HG03575 (cell line): ENCODE measurements at regions not wholly inside any gene's neighbourhood (a gene's known extent, or its start where the extent isn't known, plus 50 kb on each side); places are given as distances from the start of the nearest gene placed in this dataset.

ENCODE experiments used
- ATAC-seq: cut with Tn5 transposase; IDR thresholded peaks from one replicate; pipeline ENCODE4 v1.9.1; 2021; ENCODE audit not compliant: unreplicated experiment, insufficient number of reproducible peaks, low FRiP score; ENCODE audit errors: extremely low read depth

DNA sequence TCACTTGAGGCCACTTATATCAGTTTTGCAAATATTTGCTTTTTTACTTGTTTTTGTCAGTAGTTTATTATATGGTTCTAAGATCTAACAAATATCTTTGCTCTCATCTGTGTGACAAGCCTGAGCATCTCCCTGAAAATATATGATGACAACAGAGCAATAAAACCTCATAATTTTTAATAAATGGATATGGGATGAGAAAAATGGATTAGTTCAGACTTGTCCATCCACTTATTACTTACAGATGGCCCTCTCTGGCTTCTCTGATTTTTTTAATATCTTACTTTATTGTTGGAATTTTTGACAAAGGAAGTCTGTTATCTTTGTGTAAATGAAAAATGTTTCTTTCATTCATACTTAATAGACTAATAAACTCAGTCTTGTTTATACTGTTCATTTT lies 491.4 kb upstream of the RAG2 start:
- ATAC-seq, result no peak

DNA sequence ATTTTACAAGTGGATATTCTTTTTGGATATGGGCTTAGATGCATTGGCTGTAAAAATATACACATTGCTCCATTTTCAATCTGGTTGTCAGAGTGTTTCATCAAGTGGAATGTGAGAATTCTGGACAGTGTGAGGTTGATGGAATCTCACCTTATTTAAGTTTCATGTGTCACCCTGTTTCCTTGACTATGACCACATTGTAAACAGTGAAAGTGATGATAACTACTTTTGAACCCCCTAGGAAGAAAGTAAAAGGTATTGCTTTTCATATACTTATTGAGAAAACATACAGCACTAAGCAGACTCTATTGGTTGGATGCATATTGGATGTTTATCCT lies 490.5 kb upstream of the RAG2 start:
- no peak for ATAC-seq

DNA sequence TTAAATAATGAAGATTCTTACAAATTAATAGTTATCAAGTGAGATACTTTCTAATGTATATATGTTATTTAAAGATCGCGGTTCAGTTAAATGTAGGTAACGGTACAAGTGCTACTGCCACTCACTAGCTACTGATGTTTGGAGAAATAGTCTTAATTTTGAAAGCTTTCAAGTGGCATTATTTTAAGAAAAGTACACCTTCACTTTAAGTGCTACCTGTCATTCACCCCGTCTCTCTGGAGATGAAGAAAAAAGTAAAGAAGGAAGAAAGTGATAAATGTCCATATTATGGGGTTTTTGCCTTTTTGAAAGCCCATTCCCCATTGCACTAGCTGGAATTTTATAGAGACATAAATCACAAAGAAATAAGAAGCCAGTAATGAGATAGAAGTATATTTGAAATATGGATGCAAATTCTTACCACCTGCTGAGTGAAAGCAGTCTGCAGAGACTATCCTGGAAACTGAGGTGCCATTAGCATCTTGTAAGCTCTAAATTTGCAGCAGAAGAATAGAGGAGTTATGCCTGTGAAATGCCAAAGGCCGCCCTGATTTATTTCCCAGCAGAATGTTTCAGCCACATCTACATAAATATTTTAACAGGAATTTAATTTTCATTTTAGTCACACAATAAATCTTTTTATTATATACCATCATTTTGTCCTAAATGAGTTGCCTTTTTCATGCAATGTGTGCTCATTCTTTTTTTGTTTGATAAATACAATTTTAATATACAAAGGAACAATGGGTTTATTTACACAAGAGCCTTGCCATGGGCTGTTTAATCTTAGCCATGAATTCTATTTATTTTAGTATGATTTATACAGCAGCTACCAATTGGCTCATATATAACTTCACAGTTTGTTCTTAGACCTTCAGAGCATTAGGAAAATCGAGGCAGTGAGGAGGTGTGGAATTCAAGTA lies 489.9 kb upstream of the RAG2 start:
- ATAC-seq, result no peak

DNA sequence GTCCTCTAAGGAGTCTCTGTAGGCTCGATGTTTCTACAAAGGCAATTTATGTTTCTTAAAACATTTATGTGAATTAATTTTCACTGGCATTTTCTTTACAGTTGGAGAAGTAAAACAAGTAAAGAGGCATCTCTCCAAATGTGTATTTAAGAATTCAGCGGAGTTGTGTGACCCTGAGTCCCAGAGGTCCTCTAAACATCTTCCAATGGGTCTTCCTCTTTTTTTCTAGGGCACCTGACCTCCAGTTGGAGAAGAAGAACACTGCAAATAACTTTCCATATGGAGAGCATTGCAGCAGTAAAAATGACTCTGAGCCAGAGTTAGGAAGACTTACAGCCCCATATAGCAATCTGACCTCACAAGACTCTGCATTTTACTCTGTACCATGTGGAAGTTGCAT lies 480.5 kb upstream of the RAG2 start:
- ATAC-seq, result no peak

DNA sequence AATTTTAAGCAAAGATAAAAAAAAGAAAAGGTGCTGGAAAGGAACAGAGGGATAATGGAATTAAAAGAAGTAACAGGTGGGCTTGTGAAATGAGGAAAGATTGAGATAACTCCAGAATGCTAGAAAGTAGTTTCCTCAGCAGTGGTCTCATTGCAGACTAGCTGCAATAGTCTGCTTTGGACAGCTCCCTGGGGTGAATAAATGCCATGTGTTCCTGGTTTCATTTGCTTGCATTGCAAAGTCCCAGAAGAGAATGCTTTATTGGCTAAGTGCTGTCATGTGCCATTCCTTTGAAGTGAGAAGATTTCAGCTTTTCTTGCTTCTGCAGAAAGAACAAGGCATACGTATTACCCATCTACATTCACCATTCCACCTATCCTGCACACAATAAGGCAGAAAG lies 478.8 kb upstream of the RAG2 start:
- ATAC-seq, result no peak

DNA sequence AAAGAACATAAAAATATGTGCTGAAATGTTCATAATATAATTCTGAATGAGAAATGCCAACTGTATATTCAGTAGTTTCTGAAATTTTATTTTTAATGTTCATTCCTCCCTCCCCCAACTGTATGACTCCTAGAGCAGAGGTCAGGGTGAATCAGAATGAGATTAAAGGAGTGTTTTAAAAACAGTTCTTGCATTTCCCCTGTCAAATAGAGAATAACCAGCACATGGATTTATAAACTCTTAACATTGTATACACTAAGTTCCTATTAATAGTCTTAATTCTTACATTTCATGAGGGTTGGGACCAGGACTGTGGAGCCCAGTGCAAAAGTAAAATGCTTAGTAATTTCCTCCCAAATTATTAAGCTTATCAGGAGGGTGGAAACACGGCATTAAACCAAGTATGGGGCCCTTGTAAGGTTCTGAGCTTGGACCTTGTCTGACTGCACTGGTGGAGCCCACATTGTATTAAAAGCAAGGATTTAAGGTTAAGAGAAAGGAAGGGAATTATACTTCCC lies 474.6 kb upstream of the RAG2 start:
- no peak for ATAC-seq

DNA sequence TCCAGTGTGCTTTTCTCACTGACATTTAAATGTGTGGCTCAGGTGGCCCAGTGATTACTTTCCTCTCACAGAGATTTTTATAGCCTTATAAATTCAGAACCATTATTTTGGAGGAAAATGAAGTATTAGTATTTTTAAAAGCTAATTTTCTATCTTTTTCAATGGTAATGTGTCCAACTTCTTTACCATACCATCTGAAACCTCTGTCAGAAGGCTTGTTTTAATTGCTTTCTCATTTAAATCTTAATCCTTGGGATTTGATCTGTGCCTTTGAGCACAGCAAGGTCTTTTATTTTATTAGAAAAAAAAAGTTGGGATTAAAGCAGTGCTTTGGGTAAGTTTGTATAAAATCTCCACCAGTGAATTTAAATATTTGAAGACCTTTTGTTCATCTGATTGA lies 452.3 kb upstream of the RAG2 start:
- ATAC-seq, result no peak

DNA sequence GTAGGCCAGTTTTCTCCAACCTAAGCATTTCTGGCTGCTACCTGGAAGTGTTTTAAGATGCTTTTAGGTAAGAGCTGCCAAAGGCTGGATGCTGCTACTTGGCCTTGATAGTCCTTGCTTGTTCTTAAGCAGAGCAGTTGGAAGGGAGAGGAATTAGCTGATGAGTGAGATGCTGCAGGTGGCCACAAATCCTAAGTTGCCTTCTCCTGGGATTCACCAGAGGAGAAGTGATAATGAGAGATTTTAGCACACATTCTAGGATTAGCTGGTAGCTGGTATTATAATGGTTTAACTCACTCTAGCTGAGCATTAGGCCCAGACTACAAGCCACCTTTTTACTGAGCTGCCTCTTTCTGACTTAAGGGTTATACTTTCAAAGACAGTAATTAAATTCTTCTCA lies 442.9 kb upstream of the RAG2 start:
- ATAC-seq, result no peak

DNA sequence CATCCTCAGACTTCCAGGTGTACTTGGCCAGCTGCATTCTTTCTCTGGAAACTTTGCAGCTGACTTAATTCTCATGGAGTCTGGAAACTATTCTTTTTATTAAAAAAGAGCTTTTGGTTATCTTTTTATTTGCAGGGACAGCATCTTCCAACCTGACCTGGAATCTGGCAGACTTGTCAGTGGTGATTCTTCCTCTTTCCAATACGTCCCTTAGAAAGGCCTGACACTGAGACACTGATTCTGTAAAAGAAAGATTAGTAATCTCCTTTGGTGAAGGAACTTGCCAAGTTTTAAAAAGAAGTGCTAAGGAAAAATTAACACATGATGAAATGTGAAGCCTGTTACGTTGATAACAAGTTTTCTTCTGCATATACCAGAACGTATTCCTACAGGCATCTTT lies 440.9 kb upstream of the RAG2 start:
- ATAC-seq, result no peak

DNA sequence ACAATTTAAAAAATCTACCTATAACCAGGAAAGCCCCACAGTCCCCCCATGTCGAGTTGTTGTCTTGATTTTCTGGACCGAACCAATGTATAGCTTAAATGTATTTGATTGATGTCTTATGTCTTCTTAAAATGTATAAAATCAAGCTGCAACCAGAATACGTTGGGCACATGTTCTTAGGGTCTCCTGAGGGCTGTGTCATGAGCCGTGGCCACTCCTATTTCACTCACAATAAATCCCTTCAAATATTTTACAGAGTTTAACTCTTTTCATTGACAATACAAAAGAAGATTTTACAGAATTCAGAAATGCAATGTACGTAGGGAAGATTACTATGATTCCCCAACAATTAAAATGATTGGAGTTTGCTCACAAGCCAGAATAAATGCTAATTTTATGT lies 428.7 kb upstream of the RAG2 start:
- ATAC-seq, result no peak

DNA sequence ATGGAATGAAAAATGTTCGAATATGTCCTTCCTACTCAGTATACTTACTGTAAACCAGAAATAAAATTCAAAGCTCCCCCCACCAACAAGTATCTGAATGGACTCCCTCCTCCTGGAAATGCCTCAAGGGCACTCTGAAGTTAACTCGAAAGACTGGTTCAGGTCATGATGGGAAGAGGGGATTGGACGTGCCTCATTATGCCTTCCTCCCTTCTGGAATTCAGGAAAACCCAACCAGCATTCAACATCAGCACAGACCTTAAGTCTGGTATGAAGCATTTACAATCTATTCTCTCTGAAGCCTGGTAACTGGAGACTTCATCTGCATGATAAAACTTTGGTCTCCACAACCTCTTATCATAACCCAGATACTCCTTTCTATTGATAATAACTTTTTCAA lies 428.3 kb upstream of the RAG2 start:
- ATAC-seq, result no peak

DNA sequence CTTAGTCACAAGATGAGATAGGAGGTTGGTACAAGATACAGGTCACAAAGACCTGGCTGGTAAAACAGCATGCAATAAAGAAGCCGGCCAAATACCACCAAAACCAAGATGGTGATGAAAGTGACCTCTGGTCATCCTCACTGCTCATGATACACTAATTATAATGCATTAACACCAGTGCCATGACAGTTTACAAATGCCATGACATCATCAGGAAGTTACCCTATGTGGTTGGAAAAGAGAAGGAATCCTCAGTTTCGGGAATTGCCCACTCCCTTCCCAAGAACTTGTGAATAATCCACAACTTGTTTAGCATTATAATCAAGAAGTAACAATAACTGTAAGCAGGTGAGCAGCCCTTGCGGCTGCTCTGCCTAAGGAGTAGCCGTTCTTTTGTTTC lies 408.5 kb upstream of the RAG2 start:
- no peak for ATAC-seq

DNA sequence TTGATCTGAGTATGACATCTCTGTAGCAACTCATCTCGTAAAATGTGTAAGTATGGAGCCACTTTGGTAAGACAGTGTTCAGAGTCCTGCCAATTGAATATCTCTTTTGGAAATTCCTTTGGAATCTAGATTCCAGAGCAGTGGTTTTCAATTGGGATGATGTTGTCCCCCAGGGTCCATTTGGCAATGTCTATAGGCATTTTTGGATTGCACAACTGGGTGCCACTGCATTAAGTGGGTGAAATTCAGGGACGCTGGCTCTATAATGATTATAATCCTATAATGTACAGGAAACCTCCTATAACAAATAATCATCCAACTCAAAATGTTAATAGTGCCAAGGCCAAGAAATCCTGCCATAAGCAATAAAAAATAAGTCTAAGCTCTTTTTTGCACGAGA lies 404.8 kb upstream of the RAG2 start:
- no peak for ATAC-seq

DNA sequence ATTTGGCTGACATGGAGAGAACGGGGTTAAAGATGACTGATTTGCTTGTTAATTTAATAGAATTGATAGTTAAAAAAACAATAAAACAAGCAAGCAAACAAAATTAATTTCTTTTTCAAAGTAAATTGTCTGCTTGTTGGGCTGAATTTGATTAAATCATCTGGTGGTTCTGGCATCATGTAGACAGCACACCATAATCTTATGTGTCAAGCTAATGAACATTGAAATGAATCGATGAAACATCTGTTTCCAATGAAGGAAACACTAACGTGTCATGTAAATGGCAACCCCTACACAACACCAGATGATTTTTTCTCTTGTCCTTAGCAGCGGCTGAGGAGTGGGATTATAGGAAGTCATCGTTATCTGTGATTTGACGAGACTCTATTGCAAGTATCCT lies 399.6 kb upstream of the RAG2 start:
- ATAC-seq, result no peak

DNA sequence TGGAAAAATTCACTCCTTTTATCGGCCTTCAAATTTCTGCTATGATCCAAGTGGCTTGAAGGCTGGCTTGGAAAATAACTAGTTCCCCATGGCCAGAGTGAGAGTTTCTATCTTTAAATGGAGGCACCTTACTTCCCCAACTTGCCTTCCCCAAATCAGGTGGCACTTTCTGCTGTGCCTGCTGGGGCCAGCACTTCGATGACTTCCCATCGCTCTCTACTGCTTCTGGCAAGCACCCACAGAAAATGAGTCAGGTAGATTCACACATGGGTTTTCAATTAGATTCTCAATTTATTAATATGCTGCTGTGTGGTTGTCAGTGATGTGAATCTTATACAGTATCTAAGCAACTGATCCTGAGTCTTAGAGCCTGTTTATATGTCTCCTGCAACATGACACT lies 398.8 kb upstream of the RAG2 start:
- ATAC-seq, result no peak

DNA sequence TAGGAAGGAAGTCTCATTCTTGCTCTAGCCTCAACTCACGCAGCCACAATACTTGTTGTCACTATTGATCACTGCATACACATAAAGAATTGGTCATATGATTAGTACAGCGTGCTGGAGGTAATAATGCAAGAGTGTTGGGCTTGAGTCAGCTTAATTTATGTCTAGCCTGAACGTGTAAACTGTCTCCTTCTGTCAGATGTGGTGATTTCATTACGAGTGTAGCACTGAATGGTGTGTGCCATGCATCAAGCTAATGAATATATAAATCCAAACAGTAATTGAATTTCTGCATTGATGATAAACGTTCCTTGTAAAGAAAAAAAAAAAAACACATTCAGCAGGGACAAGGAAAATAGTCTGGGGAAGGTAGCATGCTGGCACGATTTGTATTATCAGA lies 396.2 kb upstream of the RAG2 start:
- no peak for ATAC-seq

DNA sequence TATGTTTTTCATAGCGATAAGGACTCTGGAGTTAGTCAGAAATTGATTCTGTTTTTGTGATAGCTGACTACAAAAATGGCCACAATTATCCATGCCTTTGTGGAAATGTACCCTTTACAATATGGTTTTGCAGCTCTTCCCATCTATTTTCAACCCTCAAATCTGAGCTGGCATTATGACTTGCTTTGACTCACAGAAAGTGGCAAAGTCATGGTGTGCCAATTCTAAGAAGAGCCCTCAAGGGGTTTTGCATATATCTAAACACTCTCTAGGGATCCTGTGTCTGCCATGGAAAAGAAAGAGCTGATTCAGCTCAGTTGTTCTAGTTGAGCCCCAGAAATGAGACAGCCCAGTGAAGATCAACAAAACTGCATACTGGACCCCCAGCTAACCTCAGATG lies 390.5 kb upstream of the RAG2 start:
- ATAC-seq, result no peak

DNA sequence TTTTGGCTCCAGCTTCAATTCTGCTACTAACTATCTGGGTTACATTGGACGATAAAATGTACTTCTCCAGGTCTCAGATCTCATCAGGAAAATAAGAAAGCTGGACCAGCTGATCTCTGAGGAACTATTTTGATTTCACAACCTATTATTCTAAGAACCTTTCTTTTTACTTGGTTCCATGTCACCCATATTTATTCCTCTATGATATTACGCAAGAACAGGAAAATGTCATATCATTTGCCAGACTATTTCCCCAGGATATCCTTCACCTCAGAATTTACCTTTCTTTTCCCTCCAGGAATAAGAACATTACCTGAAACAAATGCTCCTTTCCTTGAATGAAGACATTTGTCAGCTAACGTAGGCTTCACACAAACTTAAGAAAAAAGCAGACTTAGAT lies 387.5 kb upstream of the RAG2 start:
- ATAC-seq, result no peak

DNA sequence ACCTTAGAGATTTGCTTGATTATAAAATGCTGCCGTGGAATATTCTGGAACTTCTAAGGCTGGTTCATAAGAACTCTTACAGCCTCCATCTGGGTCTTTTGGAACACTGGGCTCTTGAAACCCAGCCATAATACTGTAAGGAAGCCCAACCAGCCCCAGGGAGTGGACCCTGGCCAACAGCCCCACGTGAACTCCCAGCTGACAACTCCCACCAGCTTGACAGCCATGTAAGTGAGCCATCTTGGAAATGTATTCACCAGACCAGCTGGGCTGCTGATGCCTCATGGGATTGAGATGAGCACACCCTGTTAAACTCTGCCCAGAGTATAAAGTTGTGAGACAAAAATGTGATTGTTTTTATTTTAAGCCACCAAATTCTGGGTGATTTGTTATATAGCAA lies 378.7 kb upstream of the RAG2 start:
- no peak for ATAC-seq

DNA sequence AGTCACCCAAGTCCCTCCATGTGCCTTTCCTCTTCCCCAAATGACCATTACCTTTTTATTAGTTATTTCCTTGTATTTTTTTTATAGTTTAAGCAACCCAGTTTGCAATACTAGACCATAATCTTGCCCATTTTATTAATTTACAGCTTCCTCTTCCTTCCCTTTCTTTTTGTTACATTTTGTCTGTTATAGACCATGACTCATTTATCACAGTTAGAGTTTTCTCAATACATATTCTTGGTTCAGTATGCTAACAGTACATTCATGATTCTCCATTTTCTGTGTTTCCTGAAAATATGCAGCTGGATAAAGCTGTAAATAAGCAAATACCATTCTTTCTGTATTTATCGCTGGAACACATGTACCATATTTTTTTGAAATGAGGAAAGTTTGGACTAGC lies 376.7 kb upstream of the RAG2 start:
- ATAC-seq, result no peak

DNA sequence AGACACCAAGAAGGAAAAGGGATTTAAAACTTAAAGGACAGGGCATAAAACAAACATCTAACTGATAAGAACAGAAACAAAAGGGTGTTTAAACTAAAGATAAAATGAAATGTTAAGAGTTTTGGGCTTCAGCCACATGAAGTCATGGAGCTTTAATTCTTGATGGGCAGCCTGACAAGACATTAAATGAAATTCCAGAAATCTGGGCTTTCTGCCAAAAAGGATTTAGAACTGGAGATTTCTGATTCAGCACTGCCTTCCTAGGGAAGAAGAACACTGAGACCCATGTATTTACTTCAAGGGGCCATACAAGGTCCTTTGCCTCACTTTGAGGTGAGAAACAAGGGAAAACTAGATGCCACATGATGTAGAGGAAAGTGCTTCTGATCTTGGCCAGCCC lies 355.9 kb upstream of the RAG2 start:
- ATAC-seq, result no peak
